ENCODE measurements at regions not wholly inside any gene's neighbourhood (a gene's known extent, or its start where the extent isn't known, plus 50 kb on each side); places are given as distances from the start of the nearest gene placed in this dataset.
"Not testable (repeated sequence)": the region's sequence is repeated elsewhere in the genome, so short reads cannot be mapped to it uniquely, and the experiment has no call there.

DNA sequence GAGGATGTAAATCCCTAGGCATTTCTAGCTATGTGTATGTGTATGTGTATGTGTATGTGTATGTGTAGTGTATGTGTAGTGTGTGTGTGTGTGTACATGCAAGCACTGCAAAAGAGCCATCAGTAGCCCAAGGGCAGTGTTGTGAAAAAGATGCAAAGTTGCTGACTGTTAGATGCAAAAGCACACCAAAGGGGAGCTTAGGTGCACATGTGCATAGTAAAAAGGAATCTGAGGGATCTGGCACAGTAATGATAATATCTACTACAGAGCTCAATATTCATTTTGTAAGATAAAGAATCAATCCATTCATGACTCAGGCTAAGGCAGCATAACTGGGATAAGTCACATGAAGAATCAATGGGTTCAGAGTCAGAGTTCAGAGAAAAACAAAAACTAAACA, 80.2 kb downstream of the TMEM47 start:
- DNase-seq = no peak

DNA sequence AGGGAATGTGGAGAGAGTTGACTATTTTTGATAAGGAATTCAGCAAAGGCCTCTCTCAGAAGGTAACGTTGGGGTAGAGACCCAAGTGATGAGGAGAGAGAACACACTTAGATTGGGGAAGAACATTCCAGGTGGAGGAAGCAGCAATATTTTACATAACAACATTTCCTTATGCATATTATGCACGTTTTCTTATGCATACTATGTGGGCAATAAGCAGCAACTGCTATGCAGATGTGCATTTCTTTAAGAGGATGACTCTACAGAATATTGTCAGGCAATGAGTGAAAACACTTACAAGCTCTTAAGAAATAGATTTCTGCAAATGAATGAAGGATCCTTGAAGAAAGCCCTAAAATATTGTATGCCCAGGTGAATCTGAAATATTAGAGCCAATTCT, 91.1 kb downstream of the TMEM47 start:
- no peak for DNase-seq

DNA sequence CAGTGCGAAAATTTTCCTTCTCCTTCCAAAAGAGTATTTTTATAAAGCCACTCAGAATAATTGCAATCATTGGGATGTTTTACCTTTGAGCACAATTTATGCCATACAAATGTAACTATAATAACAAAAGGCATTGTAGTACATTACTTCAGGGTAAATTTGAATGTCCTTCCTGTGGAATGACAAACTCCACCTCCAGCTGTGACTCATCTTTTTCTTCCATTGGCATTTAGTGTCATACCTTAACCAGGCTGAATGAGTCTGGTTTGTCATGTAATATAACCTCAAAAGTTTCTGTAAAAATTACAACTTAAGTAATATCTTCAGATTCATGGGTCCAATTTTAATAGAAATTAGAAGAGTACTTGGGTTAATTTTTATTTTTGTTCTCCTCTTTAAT, 93.3 kb downstream of the TMEM47 start:
- DNase-seq = no peak

DNA sequence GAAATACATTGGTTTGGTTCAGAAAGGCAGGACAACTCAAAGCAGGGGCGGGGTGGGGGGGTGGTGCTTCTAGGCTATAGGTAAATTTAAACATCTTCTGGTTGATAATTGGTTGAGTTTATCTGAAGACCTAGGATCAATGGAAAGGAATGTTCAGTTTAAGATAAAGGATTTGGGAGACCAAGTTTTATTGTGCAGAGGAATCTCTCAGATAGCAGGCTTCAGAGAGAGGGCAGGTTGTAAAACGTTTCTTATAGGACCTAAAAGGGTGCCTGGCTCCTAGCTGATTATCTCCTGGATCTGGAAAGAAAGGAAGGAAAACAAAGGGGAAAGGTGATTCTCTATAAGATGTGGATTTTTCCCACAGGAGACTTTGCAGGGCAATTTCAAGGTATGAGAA, 94.0 kb downstream of the TMEM47 start:
- no peak for DNase-seq

DNA sequence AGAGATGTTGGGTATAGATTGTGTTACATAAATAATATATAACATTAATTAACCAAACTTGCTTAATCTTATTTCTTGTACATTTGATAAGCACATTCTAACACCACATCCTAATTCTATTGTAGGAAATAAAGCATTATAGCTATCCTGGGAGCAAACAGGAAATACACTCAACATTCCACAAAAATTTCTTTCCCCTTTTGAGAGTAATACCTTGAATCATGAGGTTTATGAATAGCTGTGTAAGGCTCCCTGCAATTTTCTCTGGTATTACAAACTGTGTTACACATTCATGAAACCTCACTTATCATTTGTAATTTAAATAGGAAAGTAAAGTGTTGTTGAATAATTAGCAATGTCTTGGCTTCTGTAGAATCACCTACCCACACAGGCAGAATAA, 95.1 kb downstream of the TMEM47 start:
- no peak for DNase-seq

DNA sequence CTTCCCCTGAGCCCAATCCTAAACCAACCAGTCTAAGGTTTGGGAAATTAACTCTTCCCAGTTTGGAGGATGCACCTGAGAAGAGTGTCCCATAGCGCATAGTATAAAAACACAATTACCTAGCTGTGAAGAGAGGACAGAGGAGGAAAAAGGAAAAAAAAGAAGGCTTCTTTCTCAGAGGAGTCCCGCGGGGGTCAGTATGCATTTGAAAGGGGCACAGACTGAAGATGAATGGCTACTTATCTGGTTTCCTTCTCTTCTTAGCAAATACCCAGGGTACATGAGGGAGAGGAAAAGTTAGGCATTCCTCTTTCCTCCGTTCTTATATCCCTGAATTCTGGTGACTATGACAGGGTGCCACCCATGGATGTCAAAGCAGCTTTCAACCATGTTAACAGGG, 96.9 kb downstream of the TMEM47 start:
- DNase-seq = no peak

DNA sequence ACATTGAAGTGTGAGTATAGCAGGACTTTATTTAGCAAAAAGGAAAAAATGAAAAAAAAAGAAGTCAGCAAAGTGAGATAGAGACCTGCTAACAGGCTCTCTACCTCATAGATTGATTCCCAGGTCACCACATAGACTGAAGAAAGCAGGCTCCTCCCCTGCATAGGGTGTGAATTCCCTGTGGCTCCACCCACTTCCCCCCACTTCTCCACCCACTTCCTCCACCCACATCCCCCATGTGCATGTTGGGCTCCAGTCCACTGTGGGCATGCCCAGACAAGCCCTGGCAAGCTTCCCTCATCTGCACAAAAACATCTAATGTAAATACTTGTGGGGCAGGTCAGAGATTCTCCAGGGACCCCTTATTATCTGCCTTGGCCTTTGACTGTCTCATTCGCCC, 97.8 kb downstream of the TMEM47 start:
- no peak for DNase-seq

DNA sequence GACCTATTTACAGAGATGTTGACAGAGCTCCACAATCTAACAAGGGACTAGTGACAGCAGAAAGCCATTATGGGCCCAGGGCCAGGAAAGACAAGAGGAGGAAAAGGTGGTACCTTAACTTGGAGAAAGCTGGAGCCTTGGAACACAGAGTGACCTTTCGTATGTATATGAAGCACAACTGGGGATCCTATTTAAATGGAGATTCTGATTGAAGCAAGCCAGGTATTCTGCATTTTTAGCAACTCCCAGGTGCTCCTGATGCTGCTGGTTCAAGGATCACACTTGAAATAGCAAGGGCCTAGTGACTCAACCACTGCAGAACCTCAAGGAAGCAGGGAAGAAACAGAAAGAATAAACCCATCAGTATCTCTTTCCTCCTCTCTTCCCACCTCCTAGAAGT, 99.4 kb downstream of the TMEM47 start:
- no peak for DNase-seq

DNA sequence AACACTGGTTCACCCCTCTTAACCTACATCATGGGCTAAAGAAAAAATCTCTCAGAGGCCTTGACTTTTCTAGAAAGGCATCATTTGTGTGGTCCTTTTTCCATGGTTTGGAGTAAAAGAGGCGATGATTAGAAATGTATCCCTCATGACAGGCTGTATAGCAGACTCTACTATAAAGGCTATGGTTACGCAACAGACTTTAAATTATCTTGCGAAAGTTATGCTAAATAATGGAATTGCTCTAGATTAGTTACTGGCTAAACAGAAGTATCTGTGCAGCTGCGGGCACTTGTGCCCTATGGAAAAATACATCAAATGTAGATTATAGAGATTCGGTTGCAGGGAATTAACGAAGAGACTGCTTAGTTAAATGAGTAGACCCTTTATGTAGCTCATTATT, 101.6 kb downstream of the TMEM47 start:
- DNase-seq = no peak

DNA sequence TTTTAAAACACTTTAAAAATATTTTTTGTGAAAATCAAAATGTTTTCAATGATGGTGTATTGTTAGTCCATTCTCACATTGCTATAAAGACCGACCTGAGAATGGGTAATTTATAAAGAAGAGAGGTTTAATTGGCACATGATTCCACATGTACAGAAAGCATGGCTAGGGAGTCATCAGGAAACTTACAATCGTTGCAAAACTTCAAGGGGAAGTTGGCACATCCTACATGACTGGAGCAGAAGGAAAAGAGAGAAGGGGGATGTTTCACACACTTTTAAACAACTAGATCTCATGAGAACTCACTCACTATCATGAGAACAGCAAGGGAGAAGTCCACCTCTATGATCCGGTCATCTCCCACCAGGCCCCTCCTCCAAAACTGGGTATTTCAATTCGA, 110.7 kb downstream of the TMEM47 start:
- DNase-seq = no peak

DNA sequence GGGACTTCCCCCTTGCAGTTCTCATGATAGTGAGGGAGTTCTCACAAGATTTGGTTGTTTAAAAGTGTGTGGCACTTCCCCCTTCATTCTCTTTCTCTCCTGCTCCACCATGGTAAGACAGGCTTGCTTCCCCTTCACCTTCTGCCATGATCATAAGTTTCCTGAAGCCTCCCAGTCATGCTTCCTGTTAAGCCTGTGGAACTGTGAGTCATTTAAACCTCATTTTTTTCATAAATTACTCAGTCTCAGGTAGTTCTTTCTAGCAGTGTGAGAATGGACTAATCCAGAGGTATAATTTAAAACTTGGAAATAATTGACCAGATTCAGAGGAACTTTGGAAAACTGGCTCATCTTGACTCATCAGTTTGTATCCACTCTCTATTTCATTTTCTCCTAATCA, 129.0 kb downstream of the TMEM47 start:
- DNase-seq = no peak

DNA sequence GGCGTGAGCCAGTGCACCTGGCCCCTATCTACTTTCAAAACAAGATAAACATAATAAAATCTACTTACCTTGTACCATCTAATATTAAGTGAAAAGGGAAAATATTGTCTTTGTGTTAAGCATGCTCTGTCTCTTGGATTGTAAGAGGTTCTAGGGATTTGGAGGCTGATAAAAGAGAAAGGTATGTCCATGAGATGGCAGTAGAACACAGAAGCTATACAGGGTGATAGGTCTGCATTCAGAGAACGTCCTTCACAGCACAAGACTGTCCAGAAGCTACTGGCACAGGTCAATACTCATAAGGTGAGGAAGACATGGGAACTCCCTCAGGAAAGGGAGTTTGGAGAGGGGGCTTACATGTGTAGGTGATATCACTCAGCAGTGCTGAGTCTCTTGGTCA, 135.5 kb downstream of the TMEM47 start:
- DNase-seq = no peak

DNA sequence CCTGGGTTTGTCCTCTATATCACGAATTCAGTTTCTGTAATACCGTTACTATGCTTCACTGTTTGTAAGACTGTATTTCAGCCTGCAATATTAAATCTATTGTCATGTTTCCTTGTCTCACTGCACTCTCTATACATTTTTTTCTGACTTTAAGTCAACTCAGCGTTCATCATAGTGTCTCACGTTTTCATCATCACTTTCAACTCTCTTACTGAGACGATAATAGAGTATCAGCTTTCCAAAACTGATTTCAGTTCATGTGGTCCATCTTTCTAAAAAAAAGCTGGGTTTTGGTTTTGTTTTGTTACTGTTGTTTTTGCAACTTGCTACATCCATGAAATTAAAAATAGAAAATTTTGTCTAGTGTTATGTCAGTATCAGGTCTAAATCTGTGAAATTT, 147.7 kb downstream of the TMEM47 start:
- no peak for DNase-seq

DNA sequence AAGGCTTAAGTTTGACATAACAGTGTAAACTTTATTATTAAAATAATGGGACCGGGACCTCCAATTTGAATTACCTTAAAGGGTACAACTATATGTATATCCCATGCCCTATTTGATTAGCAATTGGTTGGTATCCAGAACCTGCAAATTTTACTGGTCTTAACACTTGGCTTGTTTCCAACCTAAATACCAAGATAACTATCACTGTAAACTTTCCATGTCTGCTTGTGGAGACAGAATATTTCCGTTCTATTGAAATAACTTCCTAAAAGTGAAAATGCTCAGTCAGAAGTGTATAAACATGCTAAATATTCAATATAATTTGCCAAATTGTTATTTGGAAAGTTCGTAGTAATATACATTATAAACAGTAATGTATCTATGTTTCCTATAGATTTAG, 154.0 kb downstream of the TMEM47 start:
- DNase-seq = no peak

DNA sequence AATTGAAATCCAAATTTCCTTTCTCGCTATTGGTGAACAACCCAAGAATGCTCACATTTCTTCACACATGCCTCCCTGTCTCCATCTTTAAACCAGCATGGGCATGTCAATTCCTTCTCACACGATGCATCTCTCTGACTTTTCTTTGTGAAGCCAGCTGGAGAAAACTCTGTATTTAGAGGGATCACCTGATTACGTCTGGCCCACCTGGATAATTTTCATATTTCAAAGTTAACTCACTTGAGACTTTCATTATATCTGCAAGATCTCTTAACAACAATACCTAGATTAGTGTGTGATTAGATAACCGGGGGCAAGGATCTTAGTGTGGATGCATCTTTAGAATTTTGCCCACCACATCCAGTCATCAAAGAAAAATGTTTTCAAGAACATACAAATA, 164.0 kb downstream of the TMEM47 start:
- DNase-seq = no peak

DNA sequence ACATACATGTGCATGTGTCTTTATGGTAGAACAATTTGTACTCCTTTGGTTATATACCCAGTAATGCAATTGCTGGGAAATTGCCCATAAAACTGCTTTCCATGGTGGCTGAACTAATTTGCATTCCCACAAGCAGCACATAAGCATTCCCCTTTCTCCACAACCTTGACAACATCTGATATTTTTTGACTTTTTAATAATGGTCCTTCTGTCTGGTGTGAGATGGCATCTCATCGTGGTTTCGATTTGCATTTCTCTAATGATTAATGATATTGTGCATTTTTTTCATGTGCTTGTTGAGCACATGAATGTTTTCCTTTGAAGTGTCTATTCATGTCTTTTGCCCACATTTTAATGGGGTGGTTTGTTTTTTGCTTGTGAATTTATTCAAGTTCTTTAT, 166.0 kb downstream of the TMEM47 start:
- no peak for DNase-seq

DNA sequence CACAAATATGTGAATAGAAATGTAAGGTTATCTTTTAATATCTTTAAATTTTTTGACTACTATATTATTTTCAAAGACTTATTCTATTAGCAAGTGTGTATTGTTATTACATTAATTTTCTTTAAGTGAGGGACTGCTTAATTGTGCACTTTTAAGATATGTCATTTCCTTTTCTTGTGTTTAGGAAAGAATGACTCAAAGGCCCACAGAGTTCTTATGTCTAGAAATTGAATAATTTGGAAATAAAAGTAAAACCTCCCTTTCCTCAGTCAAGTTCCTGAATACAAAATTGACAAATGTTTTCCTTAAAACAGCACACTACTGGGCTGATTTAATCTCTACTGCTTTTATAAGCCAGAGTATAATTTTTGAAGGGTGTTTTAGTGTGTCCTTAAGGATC, 169.7 kb downstream of the TMEM47 start:
- DNase-seq = no peak

DNA sequence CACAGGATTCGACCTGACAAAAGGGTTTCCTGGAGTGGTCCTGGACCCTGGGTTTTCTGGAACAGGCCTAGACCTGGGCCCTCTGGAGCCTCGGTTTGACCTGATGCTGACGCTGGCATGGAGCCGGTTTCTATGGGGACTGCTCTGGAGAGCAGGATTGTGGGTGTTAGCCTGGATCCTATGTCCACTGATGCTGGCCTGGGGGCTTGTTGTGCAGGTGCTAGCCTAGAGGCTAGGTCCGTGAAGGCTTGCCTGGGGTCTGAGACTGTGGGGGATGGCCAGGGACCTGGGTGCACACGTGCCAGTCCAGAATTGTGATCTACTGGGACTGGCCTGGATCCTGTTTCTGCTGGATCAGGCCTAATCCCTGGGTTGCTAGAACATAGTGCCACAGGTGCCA, 173.1 kb downstream of the TMEM47 start:
- DNase-seq = no peak

DNA sequence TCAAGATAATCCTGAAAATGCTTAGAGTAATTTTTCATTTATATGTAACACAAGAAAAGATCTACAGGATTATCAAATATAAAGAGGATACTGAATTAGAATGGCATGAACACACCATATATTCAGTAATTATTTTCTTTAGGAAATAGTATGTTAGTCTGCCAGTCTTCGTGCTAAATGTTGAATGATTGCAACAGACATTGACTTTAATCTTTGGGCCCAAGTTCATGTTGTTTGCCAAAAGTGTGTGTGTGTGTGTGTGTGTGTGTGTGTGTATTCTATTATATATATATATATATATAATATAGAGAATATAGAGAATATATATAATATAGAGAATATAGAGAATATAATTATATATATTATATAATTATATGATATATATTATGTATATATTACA, 186.6 kb downstream of the TMEM47 start:
- no peak for DNase-seq

DNA sequence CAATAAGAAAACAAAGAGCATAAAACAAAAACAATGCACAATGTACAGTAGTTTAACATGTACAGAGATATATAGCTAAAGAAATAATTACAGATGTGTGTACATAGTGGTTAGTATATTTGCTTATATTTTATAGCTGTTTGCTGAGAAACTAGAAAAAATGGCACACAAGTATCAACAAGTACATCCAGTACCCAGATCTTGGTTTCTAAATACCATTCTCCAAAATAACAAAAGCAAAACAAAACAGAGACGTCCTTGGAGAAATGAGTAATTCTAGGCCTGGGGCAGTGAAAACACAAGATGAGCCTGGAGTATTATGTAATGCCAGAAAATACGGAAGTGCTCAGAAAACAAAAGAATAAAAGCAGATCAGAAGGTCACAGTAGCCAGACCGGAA, 189.6 kb downstream of the TMEM47 start:
- DNase-seq = no peak

DNA sequence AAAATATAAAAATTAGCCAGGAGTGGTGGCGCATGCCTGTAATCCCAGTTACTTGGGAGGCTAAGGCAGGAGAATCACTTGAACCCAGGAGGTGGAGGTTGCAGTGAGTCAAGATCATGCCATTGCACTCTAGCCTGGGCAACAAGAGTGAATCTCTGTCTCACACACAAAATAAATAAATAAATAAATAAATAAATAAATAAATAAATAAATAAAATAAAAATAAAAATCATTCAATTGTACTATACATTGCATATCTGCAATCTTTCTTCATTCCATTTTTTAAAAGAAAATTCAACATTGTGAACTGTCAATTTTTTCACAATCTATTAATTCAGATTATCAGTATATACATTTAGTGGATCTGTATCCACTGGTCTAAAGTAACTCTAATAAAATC, 193.9 kb downstream of the TMEM47 start:
- DNase-seq = not testable (repeated sequence)

DNA sequence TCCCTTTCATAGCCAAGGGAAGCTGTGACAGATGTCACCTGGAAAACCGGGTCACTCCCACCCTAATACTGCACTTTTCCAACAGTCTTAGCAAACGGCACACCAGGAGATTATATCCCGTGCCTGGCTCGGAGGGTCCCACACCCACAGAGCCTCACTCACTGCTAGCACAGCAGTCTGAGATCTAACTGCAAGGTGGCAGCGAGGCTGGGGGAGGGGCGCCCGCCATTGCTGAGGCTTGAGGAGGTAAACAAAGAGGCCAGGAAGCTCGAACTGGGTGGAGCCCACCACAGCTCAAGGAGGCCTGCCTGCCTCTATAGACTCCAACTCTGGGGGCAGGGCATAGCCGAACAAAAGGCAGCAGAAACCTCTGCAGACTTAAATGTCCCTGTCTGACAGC, 199.2 kb downstream of the TMEM47 start:
- not testable (repeated sequence) for DNase-seq

DNA sequence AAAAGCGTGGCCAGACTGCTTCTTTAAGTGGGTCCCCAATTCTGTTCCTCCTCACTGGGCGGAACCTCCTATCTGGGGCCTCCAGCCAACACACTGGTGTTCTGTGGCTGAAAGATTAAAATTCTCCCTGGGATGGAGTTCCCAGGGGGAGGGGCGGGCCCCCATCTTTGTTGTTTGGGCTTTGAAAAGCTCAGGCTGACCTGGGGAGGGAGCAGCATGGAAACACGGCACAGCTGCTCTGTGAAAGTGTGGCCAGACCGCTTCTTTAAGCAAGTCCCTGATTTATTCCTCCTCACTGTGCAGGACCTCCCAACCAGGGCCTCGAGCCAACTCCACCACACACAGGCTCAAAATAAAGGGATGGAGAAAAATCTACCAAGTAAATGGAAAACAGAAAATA, 219.5 kb downstream of the TMEM47 start:
- DNase-seq = no peak

DNA sequence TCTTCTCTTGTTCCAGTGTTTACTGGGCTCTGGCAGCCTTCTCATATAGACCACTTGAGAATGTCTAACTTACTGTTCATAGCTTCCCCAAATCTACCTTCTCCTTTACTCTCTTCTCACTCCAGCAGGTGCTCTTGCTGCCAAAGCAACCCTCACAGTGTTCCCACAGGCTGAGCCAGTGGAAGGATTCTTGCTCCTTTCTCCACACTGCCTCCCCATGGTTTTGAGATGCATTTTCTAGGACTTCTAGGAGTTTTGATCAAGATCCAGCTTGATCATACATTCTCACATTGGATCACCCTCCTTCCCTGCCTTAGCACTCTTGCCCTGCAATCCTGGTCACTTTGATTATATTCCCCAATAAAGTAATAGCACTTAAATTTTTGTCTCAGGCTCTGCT, 230.8 kb downstream of the TMEM47 start:
- DNase-seq = no peak

DNA sequence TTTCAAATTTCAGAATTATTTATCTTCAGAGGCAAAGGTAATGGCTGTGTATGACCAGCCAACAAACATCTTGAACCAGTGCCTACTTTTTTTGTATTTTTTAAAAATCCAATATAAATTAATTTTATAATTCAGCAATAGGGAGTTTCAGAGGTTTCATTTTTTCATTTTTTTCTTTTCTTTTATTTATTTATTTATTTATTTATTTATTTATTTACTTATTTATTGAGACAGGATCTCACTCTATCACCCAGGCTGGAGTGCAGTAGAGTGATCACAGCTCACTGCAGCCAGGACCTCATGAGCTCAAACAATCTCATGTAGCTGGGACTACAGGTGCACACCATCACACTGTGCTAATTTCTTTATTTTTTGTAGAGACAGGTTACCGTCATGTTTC, 250.5 kb downstream of the TMEM47 start:
- DNase-seq = no peak

DNA sequence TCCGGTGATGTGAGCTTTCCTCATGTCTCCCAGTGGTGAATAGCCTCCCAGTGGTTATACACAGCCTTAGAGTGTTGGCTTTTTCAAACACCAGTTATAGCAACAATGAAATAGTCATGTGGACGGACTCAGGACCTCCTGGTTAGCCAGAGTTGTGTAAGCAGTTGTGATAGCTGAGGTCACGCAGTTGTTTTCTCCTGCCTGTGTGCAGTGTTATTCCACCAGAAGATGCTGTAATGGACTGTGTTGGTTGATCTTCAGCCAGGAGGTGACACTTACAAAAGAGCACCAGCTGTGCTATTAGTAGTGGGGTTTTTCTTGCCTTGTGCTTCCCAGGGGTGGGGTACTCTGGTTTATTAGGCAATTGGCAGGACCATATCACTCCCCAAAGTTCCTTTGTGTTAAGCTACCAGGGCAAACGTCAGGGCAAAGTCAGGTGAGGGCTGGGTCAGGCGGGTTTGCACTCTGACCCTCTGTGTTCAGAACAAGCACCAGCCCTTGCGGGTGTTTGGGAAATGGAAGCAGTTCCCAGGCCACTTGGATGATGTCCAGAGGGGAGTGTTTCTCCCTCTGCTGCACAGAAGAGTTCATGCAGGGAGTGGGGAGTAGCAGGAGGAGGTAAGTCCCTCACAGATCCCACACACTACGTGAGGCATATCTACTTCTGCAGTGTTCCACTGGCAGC, 252.6 kb downstream of the TMEM47 start:
- DNase-seq = no peak
